H9 (cell line): ENCODE measurements at regions not wholly inside any gene's neighbourhood (a gene's known extent, or its start where the extent isn't known, plus 50 kb on each side); places are given as distances from the start of the nearest gene placed in this dataset.

Experiments used
- DNase-seq: peaks from one replicate; pipeline ENCODE4 v3.0.0-alpha.2; 2017
- H2AFZ ChIP-seq: one replicate; pipeline ENCODE4 v1.6.1; 2013; ENCODE audit warnings: mild to moderate bottlenecking, low read length, control low read depth, moderate library complexity
- H2AK5ac ChIP-seq: 2 replicates; pipeline ENCODE4 v1.6.1; 2013; ENCODE audit warnings: low read length, control low read depth, mixed read lengths; ENCODE audit not compliant: insufficient read length
- H2BK120ac ChIP-seq: one replicate; pipeline ENCODE4 v1.6.1; 2013; ENCODE audit warnings: low read depth, mild to moderate bottlenecking, low read length, control low read depth, inconsistent platforms; ENCODE audit not compliant: poor library complexity, severe bottlenecking
- H2BK12ac ChIP-seq: 2 replicates; pipeline ENCODE4 v1.6.1; 2013; ENCODE audit warnings: low read length, control low read depth, mixed read lengths, low read depth; ENCODE audit not compliant: insufficient read length
- H2BK15ac ChIP-seq: 2 replicates; pipeline ENCODE4 v1.6.1; 2013; ENCODE audit warnings: low read depth, low read length, control low read depth
- H2BK20ac ChIP-seq: one replicate; pipeline ENCODE4 v1.6.1; 2013; ENCODE audit warnings: low read depth, mild to moderate bottlenecking, low read length, control low read depth, inconsistent platforms; ENCODE audit not compliant: poor library complexity, severe bottlenecking
- H2BK5ac ChIP-seq: 2 replicates; pipeline ENCODE4 v1.6.1; 2013; ENCODE audit warnings: low read length, control low read depth, mixed read lengths; ENCODE audit not compliant: insufficient read length
- H3K14ac ChIP-seq: 2 replicates; pipeline ENCODE4 v1.6.1; 2013; ENCODE audit warnings: low read length, control low read depth; ENCODE audit not compliant: insufficient read depth
- H3K18ac ChIP-seq: 2 replicates; pipeline ENCODE4 v1.6.1; 2013; ENCODE audit warnings: low read depth, mild to moderate bottlenecking, mixed read lengths, low read length, control low read depth; ENCODE audit not compliant: insufficient read length
- H3K23ac ChIP-seq: 2 replicates; pipeline ENCODE4 v1.6.1; 2013; ENCODE audit warnings: low read length, control low read depth, mixed read lengths, low read depth; ENCODE audit not compliant: insufficient read length
- H3K23me2 ChIP-seq: 2 replicates; pipeline ENCODE4 v1.6.1; 2013; ENCODE audit warnings: low read depth, mild to moderate bottlenecking, mixed read lengths, low read length, control low read depth; ENCODE audit not compliant: insufficient read length, poor library complexity, severe bottlenecking
- H3K27ac ChIP-seq: 2 replicates; pipeline ENCODE4 v1.5.1; 2013; ENCODE audit warnings: low read length, control low read depth, mixed read lengths, low read depth; ENCODE audit not compliant: insufficient read length
- H3K27me3 ChIP-seq: 2 replicates; pipeline ENCODE4 v1.6.1; 2013; ENCODE audit warnings: low read length, control low read depth, inconsistent platforms; ENCODE audit not compliant: insufficient read depth
- H3K4ac ChIP-seq: 2 replicates; pipeline ENCODE4 v1.6.1; 2013; ENCODE audit warnings: low read depth, mild to moderate bottlenecking, control low read depth, inconsistent platforms, low read length, moderate library complexity
- H3K4me1 ChIP-seq: 2 replicates; pipeline ENCODE4 v1.6.1; 2013; ENCODE audit warnings: low read length, control low read depth, inconsistent platforms; ENCODE audit not compliant: insufficient read depth
- H3K4me2 ChIP-seq: 2 replicates; pipeline ENCODE4 v1.6.1; 2013; ENCODE audit warnings: low read length, control low read depth, mixed read lengths; ENCODE audit not compliant: insufficient read length, insufficient read depth
- H3K56ac ChIP-seq: 2 replicates; pipeline ENCODE4 v1.6.1; 2013; ENCODE audit warnings: low read depth, mild to moderate bottlenecking, mixed read lengths, low read length, control low read depth; ENCODE audit not compliant: insufficient read length
- H3K79me1 ChIP-seq: 2 replicates; pipeline ENCODE4 v1.6.1; 2013; ENCODE audit warnings: low read depth, mild to moderate bottlenecking, moderate library complexity, low read length, control low read depth, inconsistent platforms; ENCODE audit not compliant: insufficient read depth, poor library complexity, severe bottlenecking
- H3K79me2 ChIP-seq: 2 replicates; pipeline ENCODE4 v1.6.1; 2013; ENCODE audit warnings: low read length, control low read depth, inconsistent platforms; ENCODE audit not compliant: insufficient read depth
- H3K9ac ChIP-seq: 2 replicates; pipeline ENCODE4 v1.6.1; 2013; ENCODE audit warnings: low read length, control low read depth, mixed read lengths; ENCODE audit not compliant: insufficient read length; ENCODE audit errors: extremely low read depth
- H3K9me3 ChIP-seq: one replicate; pipeline ENCODE4 v1.6.1; 2013; ENCODE audit warnings: low read depth, low read length, inconsistent platforms; ENCODE audit not compliant: control insufficient read depth
- H3T11ph ChIP-seq: one replicate; pipeline ENCODE4 v1.6.1; 2013; ENCODE audit warnings: mild to moderate bottlenecking, low read length, control low read depth, inconsistent platforms
- H4K20me1 ChIP-seq: one replicate; pipeline ENCODE4 v1.6.1; 2013; ENCODE audit not compliant: control insufficient read depth, insufficient read length, insufficient read depth
- H4K5ac ChIP-seq: 2 replicates; pipeline ENCODE4 v1.6.1; 2013; ENCODE audit warnings: low read depth, mild to moderate bottlenecking, mixed read lengths, low read length, control low read depth; ENCODE audit not compliant: insufficient read length
- H4K8ac ChIP-seq: replicated peaks from 2 replicates; pipeline ENCODE4 v1.6.1; 2013; ENCODE audit warnings: low read length, control low read depth, mixed read lengths, low read depth; ENCODE audit not compliant: insufficient read length
- H4K91ac ChIP-seq: 2 replicates; pipeline ENCODE4 v1.6.1; 2013; ENCODE audit warnings: low read depth, mild to moderate bottlenecking, moderate library complexity, mixed read lengths, low read length, control low read depth; ENCODE audit not compliant: insufficient read length
- H3K27ac Mint-ChIP-seq, 3 experiments: 2 replicates in 2 of 3; 3 replicates in 1 of 3; pipeline ENCODE4 v1.8.0; 2020 to 2021; ENCODE audit warnings: mixed read lengths in 3 of 3, mild to moderate bottlenecking in 1 of 3, moderate library complexity in 1 of 3
- H3K27me3 Mint-ChIP-seq: 2 replicates; pipeline ENCODE4 v1.8.0; 2021; ENCODE audit warnings: low read depth, mild to moderate bottlenecking, moderate library complexity, mixed read lengths
- H3K36me3 Mint-ChIP-seq, 3 experiments: 2 replicates in 2 of 3; 3 replicates in 1 of 3; pipeline ENCODE4 v1.8.0; 2020 to 2021; ENCODE audit warnings: low read depth in 3 of 3, mixed read lengths in 3 of 3; ENCODE audit not compliant: insufficient read depth in 1 of 3
- H3K4me1 Mint-ChIP-seq, 2 experiments: 2 replicates each; pipeline ENCODE4 v1.8.0; 2020; ENCODE audit warnings: mixed read lengths in 2 of 2
- H3K4me3 Mint-ChIP-seq, 2 experiments: 2 replicates in 1 of 2; 3 replicates in 1 of 2; pipeline ENCODE4 v1.8.0; 2020 to 2021; ENCODE audit warnings: mild to moderate bottlenecking in 2 of 2, mixed read lengths in 2 of 2, moderate library complexity in 1 of 2
- H3K9me3 Mint-ChIP-seq, 2 experiments: 2 replicates in 1 of 2; 3 replicates in 1 of 2; pipeline ENCODE4 v1.8.0; 2020; ENCODE audit warnings: mild to moderate bottlenecking in 2 of 2, mixed read lengths in 2 of 2, moderate library complexity in 1 of 2
- CTCF ChIP-seq: fragments of 200-600 bp; sonication (generic); conservative IDR thresholded peaks from 3 replicates; pipeline ENCODE4 v1.8.0; 2021; ENCODE audit warnings: antibody characterized with exemption, mild to moderate bottlenecking
- WGBS: extraction: QIAGEN DNeasy Blood & Tissue Kit; methylation state at CpG from one replicate; pipeline ENCODE4 v1.1.7; 2013; ENCODE audit warnings: missing lambda C conversion rate, low lambda C conversion rate, mixed read lengths; ENCODE audit not compliant: insufficient read length; ENCODE audit errors: extremely low coverage; 5-methylcytosine and 5-hydroxymethylcytosine counted together

GRCh38 chr14:66115740-66116502 is 370.2 kb upstream of the CCDC196 start:
- Mint-ChIP-seq H3K9me3 (no peaks in the 10 kb centered on the region), H3K27ac (no peak overlapping the region; a peak in 1 of 7 replicates), H3K36me3 (no peaks in the 10 kb centered on the region), H3K4me3 (no peak overlapping the region), H3K27me3 (no peaks in the 10 kb centered on the region), H3K4me1 (peaks cover 32 to 38% of the 10 kb centered on the region in 2 experiments)
- H2AFZ ChIP-seq = no peak overlapping the region
- no peak overlapping the region for H4K91ac ChIP-seq
- H3K4me2 ChIP-seq = no peak overlapping the region
- no peak overlapping the region for H3K9ac ChIP-seq
- H4K20me1 ChIP-seq = no peaks in the 10 kb centered on the region
- no peak overlapping the region for H3K4ac ChIP-seq
- H2BK12ac ChIP-seq = no peak overlapping the region
- DNase-seq = no peak
- WGBS = no CpG with 5 or more reads among the region's 8 CpGs
- H3K4me1 ChIP-seq = peaks cover 13% of the 10 kb centered on the region; the same call in 1 of the 2 replicates
- H2BK15ac ChIP-seq = no peak overlapping the region
- H4K8ac ChIP-seq = no peak overlapping the region
- no peak overlapping the region for H2BK120ac ChIP-seq
- no peak overlapping the region for H3K27ac ChIP-seq
- H3K79me2 ChIP-seq = no peaks in the 10 kb centered on the region
- H3K23ac ChIP-seq = no peak overlapping the region
- TF ChIP-seq CTCF = no peak
- H3K14ac ChIP-seq = no peak overlapping the region
- no peaks in the 10 kb centered on the region for H3K79me1 ChIP-seq
- no peak overlapping the region for H2AK5ac ChIP-seq
- no peaks in the 10 kb centered on the region for H3K9me3 ChIP-seq
- no peak overlapping the region for H3K18ac ChIP-seq
- no peak overlapping the region for H2BK5ac ChIP-seq
- H3K56ac ChIP-seq = no peak overlapping the region
- no peak overlapping the region for H3T11ph ChIP-seq
- no peak overlapping the region for H4K5ac ChIP-seq
- H3K23me2 ChIP-seq = no peaks in the 10 kb centered on the region
- no peaks in the 10 kb centered on the region for H3K27me3 ChIP-seq
- no peak overlapping the region for H2BK20ac ChIP-seq
